Activated T-cell treated with anti-CD3 and anti-CD28 coated beads, Interleukin-2, amount 50 U/mL, for 24 hours (primary cell): ENCODE measurements at regions not wholly inside any gene's neighbourhood (a gene's known extent, or its start where the extent isn't known, plus 50 kb on each side); places are given as distances from the start of the nearest gene placed in this dataset.

Experiments
- DNase-seq: peaks from one replicate; pipeline ENCODE4 v3.0.0-alpha.2; 2020
- H3K27ac Mint-ChIP-seq: 2 replicates; pipeline ENCODE4 v1.8.0; 2020; ENCODE audit warnings: mild to moderate bottlenecking, mixed read lengths
- H3K27me3 Mint-ChIP-seq: 2 replicates; pipeline ENCODE4 v1.8.0; 2020; ENCODE audit warnings: mixed read lengths
- H3K36me3 Mint-ChIP-seq: 2 replicates; pipeline ENCODE4 v1.8.0; 2020; ENCODE audit warnings: low read depth, mixed read lengths
- H3K4me1 Mint-ChIP-seq: 2 replicates; pipeline ENCODE4 v1.8.0; 2020; ENCODE audit warnings: low read depth, mixed read lengths
- H3K4me3 Mint-ChIP-seq: 2 replicates; pipeline ENCODE4 v1.8.0; 2020; ENCODE audit warnings: mild to moderate bottlenecking, moderate library complexity, mixed read lengths
- H3K9me3 Mint-ChIP-seq: 2 replicates; pipeline ENCODE4 v1.8.0; 2020; ENCODE audit warnings: mixed read lengths

DNA sequence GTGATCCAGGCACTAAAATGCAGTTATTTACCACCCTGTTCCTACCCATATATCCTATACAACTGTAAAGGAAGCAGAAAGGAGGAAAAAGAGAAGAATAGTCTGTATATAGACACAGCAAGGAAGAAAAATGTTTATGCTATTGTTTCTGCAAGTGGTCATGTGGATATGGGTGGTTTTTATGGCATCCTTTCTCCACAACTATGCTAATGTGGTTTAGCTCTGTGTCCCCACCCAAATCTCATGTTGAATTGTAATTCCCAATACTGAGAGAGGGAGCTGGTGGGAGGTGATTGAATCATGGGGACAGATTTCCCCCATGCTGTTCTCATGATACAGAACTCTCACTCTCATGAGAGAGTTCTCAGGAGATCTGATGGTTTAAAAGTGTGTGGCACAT, 439.8 kb downstream of the ZSWIM6 start:
- DNase-seq = no peak
- no peaks in the 10 kb centered on the region for H3K36me3 Mint-ChIP-seq
- peaks cover 16% of the 10 kb centered on the region for H3K27me3 Mint-ChIP-seq
- H3K4me3 Mint-ChIP-seq = no peak overlapping the region
- H3K27ac Mint-ChIP-seq = no peak overlapping the region
- H3K4me1 Mint-ChIP-seq = no peaks in the 10 kb centered on the region
- H3K9me3 Mint-ChIP-seq = no peaks in the 10 kb centered on the region

DNA sequence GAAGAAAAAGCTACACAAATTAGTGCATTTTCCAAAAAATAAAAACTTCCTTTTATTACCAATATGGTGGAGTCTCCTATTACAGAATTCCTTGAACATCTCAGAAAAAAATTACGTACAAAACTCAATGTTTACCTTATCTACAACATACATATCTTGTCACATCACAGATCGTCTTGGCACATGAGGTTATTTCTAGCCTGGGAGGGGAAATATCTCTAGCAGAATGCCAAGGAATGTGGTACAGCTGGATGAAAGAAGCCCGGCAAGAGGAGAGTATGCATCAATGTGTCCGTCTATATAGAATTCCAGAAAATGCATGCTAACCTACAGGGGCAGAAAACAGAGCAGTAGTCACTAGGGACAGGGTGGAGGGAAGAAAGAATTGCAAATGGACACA, 443.8 kb downstream of the ZSWIM6 start:
- no peaks in the 10 kb centered on the region for H3K36me3 Mint-ChIP-seq
- no peak for DNase-seq
- H3K27ac Mint-ChIP-seq = no peak overlapping the region
- H3K27me3 Mint-ChIP-seq = peaks cover 23% of the 10 kb centered on the region
- no peaks in the 10 kb centered on the region for H3K4me1 Mint-ChIP-seq
- H3K4me3 Mint-ChIP-seq = no peak overlapping the region
- H3K9me3 Mint-ChIP-seq = no peaks in the 10 kb centered on the region

DNA sequence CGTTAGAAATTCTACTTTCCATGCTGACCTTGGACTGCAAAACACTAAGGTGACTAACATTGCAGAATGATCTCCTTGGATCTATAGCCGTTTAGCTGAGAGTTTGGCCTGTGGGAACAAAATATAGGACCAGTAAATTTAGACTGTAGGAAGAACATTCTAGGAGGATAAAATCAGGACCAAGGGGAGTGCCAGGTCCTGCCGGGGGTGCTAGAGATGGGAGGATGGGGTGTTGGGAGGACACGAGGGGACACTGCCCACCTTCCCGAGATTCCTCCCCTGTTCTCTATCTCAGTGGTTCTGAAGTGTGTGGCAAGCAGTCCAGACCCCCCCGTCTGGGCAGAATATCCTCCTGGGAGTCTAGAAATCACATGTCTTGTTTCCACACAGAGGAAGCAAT, 445.2 kb downstream of the ZSWIM6 start:
- Mint-ChIP-seq H3K27ac (no peak overlapping the region), H3K4me3 (no peak overlapping the region), H3K4me1 (no peaks in the 10 kb centered on the region), H3K9me3 (no peaks in the 10 kb centered on the region), H3K36me3 (no peaks in the 10 kb centered on the region), H3K27me3 (peaks cover 20% of the 10 kb centered on the region)
- DNase-seq = no peak

DNA sequence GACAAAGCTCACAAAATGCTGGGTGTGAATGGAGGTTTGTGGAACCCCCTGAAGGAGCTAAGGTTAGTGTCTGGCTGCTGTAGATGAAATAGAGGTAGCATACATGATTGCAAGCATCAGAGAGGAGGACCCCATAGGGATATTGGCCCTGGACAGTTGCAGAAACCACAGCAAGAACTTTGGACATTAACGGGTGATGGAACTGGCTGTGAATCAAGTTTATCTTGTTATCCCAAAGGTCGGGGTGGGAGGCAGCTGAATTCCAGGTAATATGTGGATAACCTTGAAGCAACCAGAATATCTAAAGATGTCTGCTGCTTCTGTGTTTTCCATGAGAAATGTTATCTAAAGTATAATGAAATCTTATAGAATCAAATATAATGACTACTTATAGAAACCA, 447.7 kb downstream of the ZSWIM6 start:
- DNase-seq = no peak
- Mint-ChIP-seq H3K4me1 (no peaks in the 10 kb centered on the region), H3K4me3 (no peak overlapping the region), H3K9me3 (no peaks in the 10 kb centered on the region), H3K27ac (no peak overlapping the region), H3K36me3 (no peaks in the 10 kb centered on the region), H3K27me3 (peaks cover 20% of the 10 kb centered on the region)

DNA sequence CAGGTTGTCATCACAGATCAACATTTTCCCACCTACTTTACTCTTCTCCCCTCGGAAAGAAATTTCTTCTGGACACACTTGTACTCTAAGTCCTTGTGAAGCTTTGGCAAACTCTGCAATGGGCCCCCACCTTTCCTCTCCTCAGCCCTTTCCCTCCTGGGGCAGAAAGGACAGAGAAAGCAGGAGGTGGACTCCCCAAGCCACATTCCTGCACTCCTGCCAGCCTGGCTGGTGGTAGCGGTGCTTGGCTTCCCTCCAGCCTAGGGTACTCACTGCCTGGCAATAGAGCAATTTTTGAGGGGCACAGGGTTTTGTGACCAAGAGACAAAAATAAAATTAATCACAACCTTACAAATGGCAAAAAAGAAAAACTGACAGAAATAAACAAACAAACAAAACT, 451.4 kb downstream of the ZSWIM6 start:
- H3K4me1 Mint-ChIP-seq = no peaks in the 10 kb centered on the region
- no peak for DNase-seq
- H3K36me3 Mint-ChIP-seq = no peaks in the 10 kb centered on the region
- no peak overlapping the region for H3K4me3 Mint-ChIP-seq
- H3K27me3 Mint-ChIP-seq = peaks cover 6% of the 10 kb centered on the region
- H3K9me3 Mint-ChIP-seq = no peaks in the 10 kb centered on the region
- H3K27ac Mint-ChIP-seq = no peak overlapping the region

DNA sequence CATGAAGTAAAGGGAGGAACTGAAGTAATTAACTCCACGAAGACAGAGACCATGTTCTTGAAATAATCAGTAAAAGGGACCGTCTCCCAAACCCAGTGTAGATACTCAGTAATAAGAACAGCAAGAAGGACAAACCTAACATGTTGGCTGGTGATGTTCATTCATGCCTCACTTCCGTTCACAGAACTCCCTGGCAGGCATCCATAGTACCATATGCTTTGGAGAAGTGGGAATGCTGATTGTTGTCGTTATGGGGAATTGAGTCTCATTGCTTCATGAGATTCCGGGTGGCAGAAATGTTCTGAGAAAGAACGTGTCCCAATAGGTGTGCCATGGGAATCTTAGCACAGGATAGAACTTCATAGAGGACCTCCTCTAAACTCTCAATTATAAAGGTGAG, 452.3 kb downstream of the ZSWIM6 start:
- no peak overlapping the region for H3K4me3 Mint-ChIP-seq
- peaks cover 6% of the 10 kb centered on the region for H3K27me3 Mint-ChIP-seq
- DNase-seq = no peak
- H3K4me1 Mint-ChIP-seq = no peaks in the 10 kb centered on the region
- no peaks in the 10 kb centered on the region for H3K9me3 Mint-ChIP-seq
- no peaks in the 10 kb centered on the region for H3K36me3 Mint-ChIP-seq
- H3K27ac Mint-ChIP-seq = no peak overlapping the region

DNA sequence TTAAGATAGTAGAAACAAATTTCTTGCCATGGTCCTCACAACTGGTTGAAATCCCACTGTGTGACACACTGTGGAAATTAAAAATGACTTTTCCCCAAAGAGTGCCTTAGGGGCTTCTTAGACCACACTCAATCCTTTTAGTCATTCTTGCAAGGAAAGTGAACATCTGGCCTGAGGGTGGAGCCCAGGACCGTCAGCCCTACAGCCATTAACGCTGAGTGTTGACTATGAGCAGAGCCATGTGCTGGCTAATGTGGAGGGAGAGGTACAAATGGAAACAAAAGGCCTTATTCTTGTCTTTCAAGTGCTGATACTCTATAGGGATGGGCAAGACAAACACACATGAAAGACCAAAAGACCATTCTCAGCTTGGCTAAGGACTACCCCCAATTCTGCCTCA, 456.5 kb downstream of the ZSWIM6 start:
- Mint-ChIP-seq H3K4me1 (no peaks in the 10 kb centered on the region), H3K27ac (no peak overlapping the region), H3K9me3 (no peaks in the 10 kb centered on the region)

DNA sequence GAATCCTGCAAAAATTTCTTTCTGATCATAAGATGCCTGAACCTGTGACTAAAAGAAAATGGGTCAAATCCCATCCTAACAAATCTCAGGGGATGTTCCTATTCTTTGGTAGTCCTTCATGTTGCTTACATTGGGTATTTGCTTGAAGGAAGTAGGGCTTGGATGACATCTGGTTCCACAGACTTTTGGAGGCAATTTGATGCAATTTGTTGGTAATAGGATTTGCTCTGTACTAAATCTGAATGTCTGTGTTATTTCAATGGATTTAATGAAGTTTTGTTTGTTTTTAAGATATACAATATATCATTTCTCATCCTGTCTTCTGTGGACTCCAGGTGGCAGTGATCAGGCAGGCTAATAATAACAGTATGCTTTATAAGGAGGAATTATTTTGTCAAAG, 457.9 kb downstream of the ZSWIM6 start:
- H3K4me1 Mint-ChIP-seq = no peaks in the 10 kb centered on the region
- no peaks in the 10 kb centered on the region for H3K36me3 Mint-ChIP-seq
- H3K4me3 Mint-ChIP-seq = no peak overlapping the region
- peaks cover 6% of the 10 kb centered on the region for H3K27me3 Mint-ChIP-seq
- no peak overlapping the region for H3K27ac Mint-ChIP-seq
- no peak for DNase-seq
- no peaks in the 10 kb centered on the region for H3K9me3 Mint-ChIP-seq

More for the DNA sequence above, 456.5 kb downstream of the ZSWIM6 start:
- DNase-seq = no peak
- H3K36me3 Mint-ChIP-seq = no peaks in the 10 kb centered on the region
- H3K4me3 Mint-ChIP-seq = no peak overlapping the region
- H3K27me3 Mint-ChIP-seq = peaks cover 6% of the 10 kb centered on the region

DNA sequence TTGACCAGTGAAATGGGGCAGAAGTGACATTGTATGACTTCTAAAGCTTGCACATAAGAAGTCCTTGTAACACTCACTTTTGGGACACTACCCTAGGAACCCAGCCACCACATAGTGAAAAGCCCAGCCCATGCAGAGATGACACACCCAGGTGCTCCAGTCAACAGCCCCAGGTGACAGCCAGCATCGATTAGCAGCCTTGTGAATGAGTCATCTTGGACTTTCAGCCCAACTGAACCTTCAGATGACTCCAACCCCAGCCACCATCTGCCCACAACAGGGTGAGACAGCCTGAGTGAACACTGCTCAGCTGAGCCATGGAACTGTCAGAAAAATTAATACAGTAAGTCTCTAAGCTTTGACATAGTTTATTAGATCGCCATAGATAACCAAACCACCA, 458.6 kb downstream of the ZSWIM6 start:
- Mint-ChIP-seq H3K27me3 (no peaks in the 10 kb centered on the region), H3K9me3 (no peaks in the 10 kb centered on the region), H3K27ac (no peak overlapping the region), H3K4me3 (no peak overlapping the region), H3K4me1 (no peaks in the 10 kb centered on the region), H3K36me3 (no peaks in the 10 kb centered on the region)
- no peak for DNase-seq

DNA sequence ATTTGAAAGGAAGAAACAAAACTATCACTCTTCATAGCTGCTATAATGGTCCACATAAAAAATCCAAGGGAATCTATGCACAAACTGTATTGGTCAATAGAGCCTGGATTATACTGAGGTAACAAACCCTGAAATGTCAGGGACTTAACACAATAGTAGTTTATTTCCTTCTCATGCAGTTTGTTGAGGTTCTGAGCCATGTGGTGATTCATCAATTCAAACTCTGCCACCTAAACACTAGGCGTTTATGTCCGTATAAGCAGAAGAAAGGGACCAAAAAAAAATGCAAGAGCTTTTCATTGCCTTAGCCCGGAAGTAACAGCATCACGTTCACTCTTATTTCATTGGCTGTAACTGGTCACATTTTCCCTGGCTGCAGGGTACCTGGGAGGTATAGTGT, 464.7 kb downstream of the ZSWIM6 start:
- H3K4me1 Mint-ChIP-seq = no peaks in the 10 kb centered on the region
- no peaks in the 10 kb centered on the region for H3K36me3 Mint-ChIP-seq
- H3K27ac Mint-ChIP-seq = no peak overlapping the region
- H3K4me3 Mint-ChIP-seq = no peak overlapping the region
- H3K27me3 Mint-ChIP-seq = peaks cover 6% of the 10 kb centered on the region
- no peaks in the 10 kb centered on the region for H3K9me3 Mint-ChIP-seq
- DNase-seq = no peak

DNA sequence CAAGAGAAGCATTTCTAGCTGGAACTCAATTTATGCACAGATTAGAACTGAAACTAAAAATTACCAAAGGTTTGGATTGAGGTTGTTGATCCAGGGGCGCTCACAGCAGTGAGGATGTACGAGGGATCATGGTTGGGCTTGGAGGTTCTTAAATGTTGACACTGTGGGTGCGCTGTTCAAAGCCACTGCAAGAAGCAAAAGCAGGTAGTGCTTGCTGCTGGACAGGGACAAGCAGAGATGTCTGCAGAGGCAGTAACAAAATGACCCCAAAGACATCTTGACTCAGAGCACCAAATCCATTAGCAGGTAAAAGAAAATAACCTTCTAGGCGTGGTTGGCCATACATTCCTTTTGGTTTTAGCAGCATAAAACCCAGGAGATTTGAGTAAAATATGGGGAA, 468.4 kb downstream of the ZSWIM6 start:
- no peaks in the 10 kb centered on the region for H3K4me1 Mint-ChIP-seq
- no peak for DNase-seq
- peaks cover 6% of the 10 kb centered on the region for H3K27me3 Mint-ChIP-seq
- no peak overlapping the region for H3K27ac Mint-ChIP-seq
- H3K9me3 Mint-ChIP-seq = no peaks in the 10 kb centered on the region
- no peak overlapping the region for H3K4me3 Mint-ChIP-seq
- no peaks in the 10 kb centered on the region for H3K36me3 Mint-ChIP-seq

DNA sequence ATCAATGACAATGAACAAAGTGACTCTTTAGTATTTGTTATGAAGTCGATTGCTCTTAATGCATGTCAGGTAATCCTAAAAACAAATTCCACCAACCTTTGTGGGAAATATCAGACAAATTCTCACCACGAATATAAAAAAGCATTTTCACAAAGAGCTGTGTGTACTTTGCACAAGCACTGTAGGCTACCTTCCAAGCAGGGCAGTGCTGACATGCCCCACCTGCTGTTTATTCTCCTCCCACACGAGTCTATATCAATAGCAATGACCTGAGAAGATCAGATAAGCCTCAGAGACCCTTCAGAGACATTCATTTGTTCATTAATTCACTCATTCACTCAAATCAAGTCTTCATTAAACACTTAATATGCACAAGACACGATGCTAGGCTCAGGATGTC, 469.1 kb downstream of the ZSWIM6 start:
- Mint-ChIP-seq H3K27me3 (peaks cover 6% of the 10 kb centered on the region), H3K4me3 (no peak overlapping the region), H3K27ac (no peak overlapping the region), H3K4me1 (no peaks in the 10 kb centered on the region), H3K36me3 (no peaks in the 10 kb centered on the region), H3K9me3 (no peaks in the 10 kb centered on the region)
- no peak for DNase-seq

DNA sequence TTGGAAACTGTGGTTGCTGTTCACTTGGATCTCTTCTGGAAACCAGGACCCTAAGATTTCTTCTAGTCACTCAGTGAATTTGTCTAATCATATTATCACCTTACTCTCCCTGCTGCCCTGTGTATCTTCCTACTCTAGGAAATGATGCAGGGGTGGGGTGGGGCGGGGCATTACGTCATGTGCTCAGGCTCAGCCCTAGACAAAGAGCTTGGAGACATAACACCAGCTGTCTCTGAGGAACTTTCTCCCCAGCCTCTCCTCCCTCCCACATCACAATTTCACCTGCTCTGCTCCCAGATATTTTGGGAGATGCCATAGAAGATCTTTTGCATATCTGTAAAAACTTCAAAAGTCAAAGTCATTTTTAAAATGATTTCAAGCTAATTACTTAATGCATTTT, 470.4 kb downstream of the ZSWIM6 start:
- Mint-ChIP-seq H3K9me3 (no peaks in the 10 kb centered on the region), H3K27me3 (peaks cover 3% of the 10 kb centered on the region), H3K4me1 (no peaks in the 10 kb centered on the region), H3K36me3 (no peaks in the 10 kb centered on the region), H3K27ac (no peak overlapping the region), H3K4me3 (no peak overlapping the region)
- DNase-seq = no peak

DNA sequence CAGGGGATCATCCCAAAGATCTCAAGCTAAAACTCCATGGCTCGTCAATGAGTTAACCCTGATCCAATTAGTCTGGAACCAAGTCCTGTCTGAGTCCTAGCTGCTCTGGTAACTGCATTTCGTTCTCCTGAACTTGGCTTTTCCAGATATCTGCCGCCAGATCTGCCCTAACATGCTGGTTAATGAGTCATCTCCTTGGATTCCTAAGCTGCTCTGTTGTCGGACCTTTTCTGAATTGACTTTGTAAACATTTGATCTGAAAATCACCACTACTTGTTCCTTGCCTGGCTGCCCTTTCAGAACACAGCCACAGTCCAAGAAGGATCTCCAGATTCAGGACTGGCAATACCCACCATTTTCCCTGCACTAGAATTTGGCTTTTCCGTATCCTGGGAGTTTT, 473.0 kb downstream of the ZSWIM6 start:
- H3K4me1 Mint-ChIP-seq = no peaks in the 10 kb centered on the region
- H3K27me3 Mint-ChIP-seq = no peaks in the 10 kb centered on the region
- H3K36me3 Mint-ChIP-seq = no peaks in the 10 kb centered on the region
- no peak overlapping the region for H3K4me3 Mint-ChIP-seq
- H3K9me3 Mint-ChIP-seq = no peaks in the 10 kb centered on the region
- no peak for DNase-seq
- H3K27ac Mint-ChIP-seq = no peak overlapping the region

DNA sequence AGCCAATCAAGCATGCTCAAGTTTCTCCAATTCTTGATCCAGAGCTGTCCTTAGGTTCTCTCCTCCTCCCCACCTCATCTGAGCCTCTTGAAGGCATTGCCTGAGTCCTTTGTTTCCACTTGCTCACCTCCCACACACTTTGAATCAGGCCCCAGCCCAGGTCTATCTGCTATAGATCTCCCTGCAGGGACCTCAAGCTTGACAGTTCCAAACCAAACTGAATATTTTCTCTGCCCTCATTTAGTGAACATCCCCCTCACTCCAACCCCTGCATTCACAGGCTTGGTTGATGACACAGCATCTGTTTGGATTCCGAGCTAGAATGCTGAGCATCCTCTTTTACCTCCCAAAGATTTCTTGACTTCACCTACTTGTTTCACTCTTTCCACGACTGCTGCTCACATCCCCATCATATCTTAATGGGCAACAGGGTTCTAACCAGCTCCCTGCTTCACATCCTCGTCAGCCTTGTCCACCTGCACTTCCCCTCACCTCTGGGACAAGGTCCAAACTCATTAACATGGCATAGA, 474.5 kb downstream of the ZSWIM6 start:
- Mint-ChIP-seq H3K27me3 (no peaks in the 10 kb centered on the region), H3K27ac (no peak overlapping the region), H3K4me1 (no peaks in the 10 kb centered on the region), H3K36me3 (no peaks in the 10 kb centered on the region), H3K4me3 (no peak overlapping the region), H3K9me3 (no peaks in the 10 kb centered on the region)
- DNase-seq = no peak

DNA sequence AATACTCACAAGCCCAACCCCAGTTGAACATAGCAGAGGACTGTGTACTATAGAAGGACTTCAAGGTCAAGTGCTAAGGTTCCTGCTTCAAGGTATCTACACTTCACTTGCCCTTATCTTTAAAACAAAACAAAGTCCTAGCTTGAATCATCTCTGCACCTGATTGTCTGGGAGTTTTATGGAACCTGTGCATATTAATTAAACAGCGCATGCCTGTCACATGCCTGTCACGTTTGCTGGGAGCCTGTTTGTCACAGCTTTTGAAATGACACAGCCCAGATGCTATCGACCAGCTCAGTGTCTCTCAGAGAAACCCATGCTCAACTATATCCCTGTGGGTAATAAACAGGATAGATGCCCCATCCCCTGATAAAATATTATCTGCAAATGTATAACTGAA, 476.0 kb downstream of the ZSWIM6 start:
- H3K36me3 Mint-ChIP-seq = no peaks in the 10 kb centered on the region
- no peak overlapping the region for H3K27ac Mint-ChIP-seq
- H3K4me3 Mint-ChIP-seq = no peak overlapping the region
- H3K27me3 Mint-ChIP-seq = peaks cover 6% of the 10 kb centered on the region
- no peak for DNase-seq
- no peaks in the 10 kb centered on the region for H3K4me1 Mint-ChIP-seq
- no peaks in the 10 kb centered on the region for H3K9me3 Mint-ChIP-seq
